ENCODE measurements at regions not wholly inside any gene's neighbourhood (a gene's known extent, or its start where the extent isn't known, plus 50 kb on each side); places are given as distances from the start of the nearest gene placed in this dataset.

DNA sequence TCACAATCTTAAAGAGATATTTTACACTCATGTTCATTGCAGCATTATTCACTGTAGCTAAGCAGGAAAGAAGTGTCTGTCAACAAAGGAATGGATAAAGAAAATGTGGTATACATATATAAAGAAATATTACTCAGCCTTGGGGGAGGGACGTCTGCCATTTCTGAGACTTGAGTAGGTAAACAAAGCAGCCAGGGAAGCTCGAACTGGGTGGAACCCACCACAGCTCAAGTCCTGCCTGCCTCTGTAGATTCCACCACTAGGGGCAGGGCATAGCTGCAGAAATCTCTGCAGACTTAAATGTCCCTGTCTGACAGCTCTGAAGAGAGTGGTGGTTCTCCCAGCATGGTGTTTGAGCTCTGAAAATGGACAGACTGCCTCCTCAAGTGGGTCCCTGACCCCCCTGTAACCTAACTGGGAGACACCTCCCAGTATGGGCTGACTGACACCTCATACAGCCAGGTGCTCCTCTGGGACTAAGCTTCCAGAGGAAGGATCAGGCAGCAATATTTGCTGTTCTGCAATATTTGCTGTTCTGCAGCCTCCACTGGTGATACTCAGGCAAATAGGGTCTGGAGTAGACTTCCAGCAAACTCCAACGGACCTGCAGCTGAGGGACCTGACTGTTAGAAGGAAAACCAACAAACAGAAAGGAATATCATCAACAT lies 183.3 kb upstream of the SSTR4 start:
- DNase-seq (ENCODE audit: low spot score) = peak; percentile 13

DNA sequence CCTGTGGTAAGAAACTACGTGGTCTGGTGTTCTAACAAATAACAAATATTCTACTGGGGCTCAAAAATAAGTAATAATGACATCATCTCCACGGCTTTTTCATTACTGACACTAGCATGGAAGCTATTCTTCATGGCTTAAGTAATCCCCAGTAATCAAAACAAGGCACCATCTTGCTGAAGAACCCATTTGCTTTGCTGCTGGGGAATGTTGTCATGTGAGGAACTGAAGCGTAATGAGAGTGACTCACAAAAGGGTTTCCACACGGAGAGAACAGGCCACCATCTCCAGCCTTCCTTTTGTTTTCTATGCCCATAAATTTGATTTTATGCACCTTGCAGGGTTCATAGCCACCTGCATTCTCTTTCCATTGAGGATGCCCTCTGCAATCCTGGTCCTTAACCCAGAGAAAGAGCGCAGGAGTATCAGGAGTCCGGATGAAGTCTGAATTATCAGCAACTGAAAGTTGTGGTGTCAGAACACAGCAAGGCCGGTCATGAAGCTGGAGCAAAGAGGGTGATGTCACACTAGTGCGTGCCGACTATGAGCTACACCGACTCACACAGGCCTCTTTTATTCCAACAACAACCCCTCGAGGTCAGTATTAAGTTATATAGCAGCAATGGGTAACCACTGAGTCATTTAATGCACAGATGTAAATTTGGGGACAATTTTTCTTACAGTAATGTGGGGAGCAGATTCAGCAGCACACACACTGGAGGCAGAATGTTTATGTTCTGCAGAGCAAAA lies 173.7 kb upstream of the SSTR4 start:
- DNase-seq (ENCODE audit: low spot score) = no peak

DNA sequence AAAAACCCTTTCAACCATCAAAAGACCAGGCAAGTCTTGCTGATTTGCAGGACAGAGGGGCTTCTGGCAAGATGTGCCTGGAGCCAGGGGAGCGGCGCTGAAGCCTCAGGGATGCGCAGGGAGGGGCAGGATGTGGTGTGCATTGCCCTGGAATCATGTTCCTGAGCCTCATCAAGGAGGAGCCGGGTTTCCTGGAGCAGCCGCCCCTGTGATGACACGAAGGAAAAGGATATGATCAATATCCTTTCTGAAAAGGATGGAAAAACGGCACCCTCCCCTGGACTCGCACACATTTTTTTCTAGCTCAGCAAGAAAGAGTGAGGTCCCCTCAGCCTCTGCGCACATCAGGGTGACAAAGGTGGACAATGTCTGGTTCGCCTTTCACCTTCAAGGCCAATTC lies 173.1 kb upstream of the SSTR4 start:
- no peak for DNase-seq (ENCODE audit: low spot score)

DNA sequence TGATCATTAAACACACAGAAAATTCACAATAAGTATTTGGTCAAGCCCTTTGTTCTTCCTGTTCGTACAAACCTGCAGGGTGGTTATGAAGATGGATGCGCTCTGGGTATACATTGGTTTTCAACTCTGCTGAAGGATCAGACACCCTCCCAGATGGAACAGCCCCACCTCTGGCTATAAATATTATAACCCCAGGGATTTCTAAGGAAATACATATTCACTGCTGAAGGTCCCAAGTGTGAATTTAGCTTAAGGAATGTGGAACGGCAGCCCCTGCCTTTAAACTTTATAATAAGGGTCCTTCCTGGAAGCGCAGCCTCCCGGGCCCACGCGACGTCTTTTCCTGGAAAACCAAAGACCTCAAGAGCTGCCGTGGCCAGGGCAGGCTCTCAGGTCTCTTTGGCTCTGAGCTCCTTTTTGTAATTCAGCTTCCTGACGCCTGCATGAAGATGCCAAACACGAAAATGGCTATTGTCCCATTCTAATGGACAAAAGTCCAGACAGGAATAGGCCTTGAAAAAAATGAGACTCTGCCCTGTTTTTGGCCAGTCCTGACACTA lies 172.4 kb upstream of the SSTR4 start:
- DNase-seq (ENCODE audit: low spot score) = no peak

DNA sequence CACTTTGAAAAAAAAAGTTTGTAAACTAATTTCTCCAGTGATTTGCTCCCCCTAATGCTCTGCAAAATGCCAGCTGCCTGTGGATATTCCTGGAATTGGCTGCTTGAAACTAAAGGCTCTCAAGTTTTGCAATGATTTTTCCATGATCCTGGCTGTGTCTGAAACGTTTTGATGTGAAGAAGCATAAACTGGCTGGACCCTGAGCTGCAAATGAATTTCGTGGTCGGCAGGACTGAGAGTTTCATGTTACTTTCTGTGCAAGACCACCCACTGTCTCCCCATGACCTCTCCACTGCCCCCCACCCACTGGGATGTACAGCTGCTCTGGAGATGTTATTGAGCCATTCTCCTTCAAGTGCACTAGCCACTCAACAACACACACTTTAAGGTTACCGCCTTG lies 171.3 kb upstream of the SSTR4 start:
- no peak for DNase-seq (ENCODE audit: low spot score)

DNA sequence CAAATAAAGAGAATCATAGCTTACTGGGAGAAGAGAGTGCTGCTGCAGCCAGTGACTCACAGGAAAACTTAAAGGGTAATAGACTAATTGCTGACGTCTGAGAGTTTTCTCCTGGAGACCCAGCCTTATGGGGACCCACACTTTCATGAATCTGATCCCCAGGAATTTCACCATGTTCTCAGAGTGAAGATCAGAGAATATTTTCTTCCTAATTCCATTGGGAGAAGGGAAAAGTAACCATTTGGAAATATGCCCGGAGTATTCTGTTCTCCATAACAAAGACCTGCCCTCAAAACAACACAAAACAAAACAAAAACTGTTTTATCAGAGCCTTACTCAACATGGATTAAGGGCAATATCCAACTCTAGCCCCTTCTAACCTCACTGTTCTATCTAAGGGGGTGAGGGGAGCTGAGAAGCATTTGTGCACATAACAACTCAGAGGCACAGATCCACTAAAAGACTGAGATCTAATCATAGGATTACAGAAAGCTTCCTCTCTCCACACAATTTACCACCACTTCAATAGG lies 168.2 kb upstream of the SSTR4 start:
- DNase-seq (ENCODE audit: low spot score) = no peak

DNA sequence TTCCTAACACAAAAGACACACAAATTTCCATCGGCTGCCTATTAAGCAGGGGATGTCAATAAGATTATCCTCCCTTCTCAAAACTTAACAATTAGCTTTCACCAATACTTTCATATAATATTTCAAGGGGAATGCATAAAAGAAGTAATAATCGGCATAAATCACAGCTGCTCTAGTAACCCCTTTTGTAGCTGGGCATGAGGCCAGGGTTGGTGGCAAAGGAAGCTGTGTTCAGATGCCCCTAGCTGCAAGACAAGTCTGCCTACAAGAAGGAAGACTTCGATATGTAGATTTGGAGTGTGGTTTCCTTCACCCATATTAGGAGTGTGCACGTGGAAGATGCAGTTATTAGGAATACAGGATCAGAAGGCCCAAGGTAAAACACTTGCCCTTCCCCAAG lies 156.9 kb upstream of the SSTR4 start:
- DNase-seq (ENCODE audit: low spot score) = no peak

DNA sequence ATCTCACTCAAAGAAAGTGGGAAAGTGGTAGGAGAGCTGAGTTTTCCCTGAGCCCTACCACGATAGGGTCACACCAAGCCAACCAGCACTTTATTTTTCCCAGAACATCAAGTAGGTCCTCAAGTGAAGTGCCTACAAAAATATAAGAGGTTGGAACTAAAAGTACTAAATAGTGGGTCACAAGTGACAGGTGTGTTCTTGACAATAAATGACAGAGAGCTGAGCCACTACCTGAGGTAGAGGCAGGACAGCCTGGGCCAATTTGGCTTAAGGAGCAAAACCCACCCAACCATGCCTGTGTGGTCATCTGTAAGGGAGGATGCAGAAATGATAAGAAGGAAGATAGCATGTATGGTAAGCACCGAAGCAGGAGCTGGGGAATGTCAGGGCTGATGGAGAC lies 154.8 kb upstream of the SSTR4 start:
- DNase-seq (ENCODE audit: low spot score) = no peak

DNA sequence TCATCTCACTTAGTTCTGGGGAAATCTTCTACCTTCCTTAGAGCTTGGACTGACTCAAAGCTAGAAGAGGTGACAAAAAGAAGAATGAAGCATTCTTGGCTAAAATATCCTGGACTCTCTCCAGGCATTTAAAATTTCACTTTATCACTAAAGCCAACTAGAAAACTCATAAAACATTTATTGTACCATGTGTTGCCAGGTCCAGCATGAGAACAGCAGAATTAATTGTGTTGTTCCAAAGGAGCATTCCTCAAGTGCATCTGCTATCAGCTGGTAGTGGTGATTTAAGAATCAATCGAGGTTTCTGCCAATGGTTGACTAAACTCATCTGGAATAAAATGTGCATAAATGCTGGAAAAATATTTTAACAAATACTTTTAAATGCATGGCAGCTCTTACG lies 147.3 kb upstream of the SSTR4 start:
- no peak for DNase-seq (ENCODE audit: low spot score)

DNA sequence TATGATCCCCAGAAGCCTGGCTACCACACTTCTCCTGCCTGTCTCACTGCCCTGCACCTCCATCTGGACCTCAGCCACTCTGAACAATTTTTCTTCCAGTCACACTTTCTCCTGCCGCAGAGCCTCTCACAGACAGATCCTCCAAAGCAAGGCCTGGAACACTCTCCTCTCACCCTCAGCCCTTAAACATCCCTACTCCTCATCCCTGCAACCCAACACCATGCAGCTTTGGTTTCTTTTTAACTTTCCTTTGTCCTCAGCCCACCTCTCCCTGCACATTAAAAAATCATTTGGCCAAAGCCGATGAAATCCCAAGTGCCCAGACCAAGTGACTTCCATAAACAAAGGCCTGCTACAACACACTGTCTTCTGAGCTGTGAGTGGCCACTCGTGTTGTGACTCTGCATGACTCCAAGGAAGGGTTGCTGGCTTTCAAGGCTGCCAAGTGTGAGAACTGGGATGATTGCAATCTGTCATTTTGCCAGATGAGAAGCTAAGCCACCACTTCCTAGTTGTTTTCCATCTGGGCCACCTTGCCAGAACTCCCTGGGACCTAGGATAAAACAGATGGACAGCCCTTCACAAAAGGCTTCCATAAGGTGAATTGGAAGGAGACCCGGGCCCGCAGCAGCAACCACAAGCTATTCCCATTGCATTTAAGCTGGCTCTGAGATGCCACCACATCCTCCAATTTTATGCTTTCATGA lies 144.4 kb upstream of the SSTR4 start:
- no peak for DNase-seq (ENCODE audit: low spot score)

DNA sequence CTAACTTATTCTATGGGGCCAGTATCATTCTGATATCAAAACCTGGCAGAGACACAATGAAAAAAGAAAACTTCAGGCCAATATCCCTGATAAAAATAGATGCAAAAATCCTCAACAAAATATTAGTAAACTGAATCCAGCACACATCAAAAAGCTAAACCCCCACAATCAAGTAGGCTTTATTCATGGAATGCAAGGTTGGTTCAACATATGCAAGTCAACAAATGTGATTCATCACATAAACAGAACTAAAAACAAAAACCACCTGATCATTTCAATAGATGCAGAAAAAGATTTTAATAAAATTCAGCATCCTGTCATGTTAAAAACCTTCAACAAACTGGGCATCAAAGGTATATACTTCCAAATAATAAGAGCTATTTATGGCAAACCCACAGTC lies 133.9 kb upstream of the SSTR4 start:
- DNase-seq (ENCODE audit: low spot score) = no peak

DNA sequence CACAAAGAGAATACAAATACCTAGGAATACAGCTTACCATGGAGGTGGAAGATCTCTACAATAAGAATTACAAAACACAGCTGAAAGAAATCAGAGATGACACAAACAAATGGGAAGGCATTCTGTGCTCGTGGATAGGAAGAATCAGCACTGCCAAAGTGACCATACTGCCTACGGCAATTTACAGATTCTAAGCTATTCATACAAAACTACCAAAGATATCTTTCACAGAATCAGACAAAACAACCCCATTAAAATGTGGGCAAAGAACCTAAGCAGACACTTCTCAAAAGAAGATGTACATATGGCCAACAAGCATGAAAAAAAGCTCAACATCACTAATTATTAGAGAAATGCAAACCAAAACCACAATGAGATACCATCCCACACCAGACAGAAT lies 133.2 kb upstream of the SSTR4 start:
- no peak for DNase-seq (ENCODE audit: low spot score)

DNA sequence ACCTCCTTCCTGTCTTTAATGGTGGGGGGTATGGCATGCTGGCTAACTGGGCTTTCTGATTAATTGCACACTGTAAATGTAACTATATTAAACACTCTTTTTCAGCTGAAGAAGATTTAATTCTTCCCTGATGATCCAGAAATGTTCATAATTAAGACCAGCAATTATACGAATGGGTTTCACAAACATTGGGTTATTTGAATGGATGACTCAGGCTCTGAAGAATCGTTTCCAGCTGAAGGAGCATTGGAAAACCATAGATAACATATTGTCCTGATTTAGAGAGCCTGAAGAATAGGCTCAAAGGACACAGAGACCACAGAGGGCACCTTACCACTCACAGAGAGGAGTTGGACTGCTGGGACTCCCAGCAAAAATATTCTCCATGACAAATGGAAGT lies 130.7 kb upstream of the SSTR4 start:
- no peak for DNase-seq (ENCODE audit: low spot score)

DNA sequence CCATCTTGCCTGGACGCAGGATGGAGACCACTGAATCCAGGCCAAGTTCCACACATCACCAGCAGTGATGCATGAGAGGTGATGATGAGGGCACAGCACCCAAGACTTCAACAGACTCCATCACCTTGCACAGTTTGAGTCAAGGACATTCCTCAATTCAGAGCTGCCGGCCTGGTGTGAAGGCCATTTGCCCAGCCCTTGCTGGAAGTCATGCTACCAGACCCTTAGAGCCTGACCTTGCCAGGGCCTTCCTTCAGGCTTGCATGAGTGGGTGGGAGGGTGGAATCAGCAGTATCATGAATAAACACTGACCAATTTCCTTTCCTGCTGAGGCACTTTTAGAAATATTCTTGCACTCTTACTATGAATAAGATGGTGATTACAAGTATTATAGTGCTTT lies 130.2 kb upstream of the SSTR4 start:
- no peak for DNase-seq (ENCODE audit: low spot score)

DNA sequence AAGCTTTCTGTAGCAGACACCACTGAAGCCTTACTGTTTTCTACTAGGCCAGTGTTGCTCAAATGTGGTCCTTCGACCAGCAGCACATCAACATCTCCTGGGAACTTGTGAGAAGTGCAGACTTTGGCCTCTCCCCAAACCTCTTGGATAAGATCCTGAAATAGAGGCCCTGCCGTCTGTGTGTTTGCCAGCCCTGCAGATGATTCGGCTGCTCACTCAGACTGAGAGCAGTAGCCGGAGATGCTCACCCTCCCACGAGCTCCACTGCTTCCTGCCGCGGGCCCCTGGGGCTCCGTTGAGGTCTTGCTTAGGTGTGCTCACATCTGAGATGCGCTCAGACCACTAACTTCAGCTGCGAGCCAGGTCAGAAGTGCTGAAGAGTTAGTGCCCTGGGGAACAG lies 129.5 kb upstream of the SSTR4 start:
- no peak for DNase-seq (ENCODE audit: low spot score)

DNA sequence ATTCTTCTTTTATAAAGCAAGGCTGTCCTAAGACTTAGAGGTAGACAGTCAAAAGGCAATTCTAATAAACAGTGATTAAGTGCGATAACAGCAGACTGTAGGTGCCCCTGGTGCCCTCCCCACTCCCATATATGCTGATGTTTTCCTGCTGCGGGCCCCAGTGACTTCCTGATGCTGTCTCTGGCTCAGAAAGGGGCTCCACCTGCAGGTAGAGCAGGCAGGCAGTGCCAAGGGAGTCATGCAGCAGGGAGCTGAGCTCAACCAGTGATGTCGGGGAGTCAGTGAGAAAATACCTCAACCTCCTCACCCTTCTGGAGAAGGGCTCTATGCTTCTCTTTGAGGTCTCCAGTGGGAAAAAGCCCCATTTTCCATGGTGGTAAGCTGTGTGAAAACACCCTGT lies 126.7 kb upstream of the SSTR4 start:
- no peak for DNase-seq (ENCODE audit: low spot score)

DNA sequence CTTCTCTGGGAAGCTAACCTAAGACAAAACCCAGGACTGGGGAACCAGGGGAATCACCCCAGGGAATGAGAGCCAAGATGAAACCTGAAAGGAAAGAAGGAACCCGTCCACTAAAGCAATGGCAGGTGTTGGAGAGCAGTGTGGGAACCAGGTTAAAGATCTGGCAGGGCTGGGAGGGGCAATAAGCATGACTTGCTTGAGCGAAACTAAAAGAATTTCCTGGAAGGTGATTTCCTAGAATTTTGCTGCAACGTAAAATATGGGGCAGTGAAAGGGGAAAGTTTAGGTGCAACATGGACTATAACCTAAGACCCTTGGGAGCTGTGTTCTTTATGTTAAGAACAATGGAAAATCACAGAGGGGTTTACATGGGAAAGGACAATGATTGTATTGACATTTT lies 126.2 kb upstream of the SSTR4 start:
- no peak for DNase-seq (ENCODE audit: low spot score)

DNA sequence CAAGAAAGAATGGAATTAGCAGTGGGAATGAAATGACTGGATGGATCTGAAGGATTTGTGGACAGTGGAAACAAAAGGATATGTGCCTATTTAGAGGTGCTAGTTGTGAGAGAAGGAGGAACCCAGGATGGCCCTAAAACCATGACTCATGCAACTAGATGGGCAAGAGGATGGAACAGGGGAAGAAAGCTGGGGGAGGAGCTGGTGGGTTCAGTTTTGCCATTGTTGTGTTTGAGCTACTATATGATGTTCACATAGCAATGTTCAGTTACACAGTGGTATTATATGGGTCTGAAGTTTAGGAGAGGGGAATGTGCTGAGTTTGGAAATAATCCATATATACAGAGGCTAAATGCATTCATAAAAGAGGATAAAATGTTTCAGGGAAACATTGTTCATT lies 125.7 kb upstream of the SSTR4 start:
- DNase-seq (ENCODE audit: low spot score) = no peak

DNA sequence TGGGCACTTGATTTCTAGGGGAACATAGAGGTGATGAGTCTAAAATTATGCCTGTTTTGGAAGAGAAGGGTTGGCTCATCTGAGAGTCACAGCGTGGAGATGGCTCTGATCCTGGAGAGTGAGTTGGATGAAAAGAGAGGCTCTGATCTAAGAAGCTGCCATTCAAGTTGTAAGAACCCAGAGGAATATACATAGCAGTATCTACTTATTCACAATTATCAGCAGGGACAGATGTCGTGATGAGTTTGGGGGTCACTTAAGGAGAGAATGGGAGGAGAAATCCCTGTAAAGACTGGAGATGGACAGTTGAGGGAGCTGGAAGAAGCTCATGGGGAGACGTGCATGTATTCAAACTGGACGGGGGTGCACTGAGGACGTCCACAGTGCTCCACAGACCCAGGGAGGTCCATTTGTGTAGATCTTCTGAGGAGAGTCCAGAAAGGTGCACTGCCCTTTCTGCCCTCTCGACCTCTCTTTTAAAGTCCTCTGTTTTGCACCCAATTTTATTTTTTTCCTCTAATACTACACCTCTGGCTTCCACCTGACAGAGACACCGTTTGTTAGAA lies 124.7 kb upstream of the SSTR4 start:
- DNase-seq (ENCODE audit: low spot score) = no peak

DNA sequence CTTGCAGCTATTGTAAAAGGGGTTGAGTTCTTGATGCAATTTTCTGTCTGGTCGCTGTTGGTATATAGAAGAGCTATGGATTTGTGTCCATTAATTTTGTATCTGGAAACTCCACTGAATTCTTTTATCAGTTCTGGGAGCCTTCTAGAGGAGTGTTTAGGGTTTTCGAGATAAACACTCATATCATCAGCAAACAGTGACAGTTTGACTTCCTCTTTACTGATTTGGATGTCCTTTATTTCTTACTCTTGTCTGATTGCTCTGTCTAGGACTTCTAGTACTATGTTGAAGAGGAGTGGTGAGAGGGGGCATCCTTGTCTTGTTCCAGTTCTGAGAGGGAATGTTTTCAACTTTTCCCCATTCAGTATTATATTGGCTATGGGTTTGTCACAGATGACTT lies 120.8 kb upstream of the SSTR4 start:
- DNase-seq (ENCODE audit: low spot score) = no peak

DNA sequence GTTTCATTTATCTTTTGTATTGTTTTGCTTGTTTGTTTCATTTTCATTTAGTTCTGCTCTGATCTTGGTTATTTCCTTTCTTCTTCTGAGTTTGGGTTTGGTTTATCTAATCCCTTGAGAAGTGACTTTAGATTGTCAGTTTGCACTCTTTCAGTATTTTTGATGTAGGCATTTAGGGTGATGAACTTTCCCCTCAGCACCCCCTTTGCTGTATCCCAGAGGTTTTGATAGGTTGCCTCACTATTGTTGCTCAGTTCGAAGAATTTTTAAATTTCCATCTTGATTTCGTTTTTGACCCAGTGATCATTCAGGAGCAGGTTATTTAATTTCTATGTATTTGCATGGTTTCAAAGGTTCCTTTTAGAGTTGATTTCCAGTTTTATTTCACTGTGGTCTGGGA lies 119.6 kb upstream of the SSTR4 start:
- DNase-seq (ENCODE audit: low spot score) = no peak

DNA sequence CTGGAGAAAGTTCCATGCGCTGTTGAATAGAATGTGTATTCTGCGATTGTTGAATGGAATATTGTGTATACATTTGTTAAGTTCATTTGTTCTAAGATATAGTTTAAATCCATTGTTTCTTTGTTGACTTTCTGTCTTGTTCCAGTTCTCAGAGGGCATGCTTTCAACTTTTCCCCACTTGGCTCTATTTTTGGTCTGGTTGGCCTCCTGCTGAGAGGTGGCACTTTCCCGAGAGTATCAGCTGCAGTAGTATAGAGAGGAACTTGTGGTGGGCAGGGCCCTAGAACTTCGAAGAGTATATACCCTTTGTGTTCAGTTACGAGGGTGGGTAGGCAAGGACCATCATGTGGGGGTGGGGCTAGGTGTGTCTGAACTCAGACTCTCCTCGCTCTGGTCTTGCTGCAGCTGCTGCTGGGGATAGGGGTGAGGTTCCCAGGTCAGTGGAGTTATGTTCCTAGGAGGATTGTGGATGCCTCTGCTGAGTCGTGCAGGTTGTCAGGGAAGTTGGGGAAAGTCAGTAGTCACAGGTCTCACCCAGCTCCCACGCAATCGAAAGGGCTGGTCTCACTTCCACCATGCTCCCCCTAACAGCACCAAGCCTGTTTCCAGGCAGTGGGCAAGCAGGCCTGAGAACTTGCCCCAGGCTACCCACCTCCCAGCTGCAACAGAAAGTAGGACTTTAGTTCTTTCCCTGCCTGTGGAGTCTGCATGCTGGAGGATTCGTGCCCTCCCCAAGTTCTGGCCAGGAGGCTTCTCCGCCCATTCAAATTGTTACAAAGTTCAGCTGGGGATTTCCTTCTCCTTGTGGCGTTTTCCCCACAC lies 118.9 kb upstream of the SSTR4 start:
- no peak for DNase-seq (ENCODE audit: low spot score)
